Lung (tissue), 11 donors: ENCODE measurements at regions not wholly inside any gene's neighbourhood (a gene's known extent, or its start where the extent isn't known, plus 50 kb on each side); places are given as distances from the start of the nearest gene placed in this dataset.

Experiments
- ATAC-seq: fragments of 200-7000 bp; cut with Tn5 transposase; one replicate; pipeline ENCODE4 v1.9.1; 2020; ENCODE audit warnings: moderate number of reproducible peaks; ENCODE audit not compliant: insufficient read depth, low FRiP score
- DNase-seq, 3 donors: peaks; one replicate each; pipeline ENCODE4 v3.0.0-alpha.2; 2013 to 2017
- H3K27ac ChIP-seq, 2 donors: one replicate each; pipeline ENCODE4 v1.5.1; 2013; ENCODE audit warnings: mild to moderate bottlenecking in 2 of 2, moderate library complexity in 2 of 2, control low read depth in 1 of 2, inconsistent platforms in 1 of 2, low read depth in 1 of 2, low read length in 1 of 2
- H3K27me3 ChIP-seq, 3 donors: one replicate each; pipeline ENCODE4 v1.5.1; 2013; ENCODE audit warnings: low read length in 2 of 3; ENCODE audit not compliant: control insufficient read depth in 3 of 3, insufficient read depth in 3 of 3
- H3K36me3 ChIP-seq, 4 donors: one replicate each; pipeline ENCODE4 v1.5.1; 2013; ENCODE audit warnings: low read length in 4 of 4, mild to moderate bottlenecking in 1 of 4, moderate library complexity in 1 of 4; ENCODE audit not compliant: control insufficient read depth in 4 of 4, insufficient read depth in 4 of 4
- H3K4me1 ChIP-seq, 5 donors: one replicate each; pipeline ENCODE4 v1.5.1; 2013; ENCODE audit warnings: low read length in 5 of 5, mild to moderate bottlenecking in 2 of 5, moderate library complexity in 1 of 5; ENCODE audit not compliant: control insufficient read depth in 5 of 5, insufficient read depth in 5 of 5
- H3K4me3 ChIP-seq: one replicate; pipeline ENCODE4 v1.5.1; 2013; ENCODE audit warnings: mild to moderate bottlenecking, control low read depth, moderate library complexity
- H3K9ac ChIP-seq, 2 donors: one replicate each; pipeline ENCODE4 v1.5.1; 2013; ENCODE audit warnings: low read length in 2 of 2, control low read depth in 1 of 2; ENCODE audit not compliant: insufficient read depth in 1 of 2
- H3K9me3 ChIP-seq, 4 donors: one replicate each; pipeline ENCODE4 v1.5.1; 2013; ENCODE audit warnings: low read length in 3 of 4, mild to moderate bottlenecking in 1 of 4, moderate library complexity in 1 of 4; ENCODE audit not compliant: control insufficient read depth in 4 of 4, insufficient read depth in 3 of 4
- CTCF ChIP-seq: IDR thresholded peaks from 2 replicates; pipeline ENCODE4 v1.5.1; 2012; ENCODE audit warnings: mild to moderate bottlenecking; ENCODE audit errors: control extremely low read depth, extremely low read depth
- WGBS, 2 donors: extraction: QIAGEN DNeasy Blood & Tissue Kit; methylation state at CpG; one replicate each; pipeline ENCODE4 v1.1.7; 2013; 5-methylcytosine and 5-hydroxymethylcytosine counted together
- donor health status: control.
- donor health status: control.
- donor health status: Bipolar disorder and iron deficiency.
- donor health status: healthy.
- donor health status: DM: yes; HTN: yes; CAD: no.

- Histone ChIP-seq H3K27ac (no peak overlapping the region), H3K4me1 (peaks cover 0 to 8% (median 0%) of the 10 kb centered on the region in 5 donors), H3K27me3 (peaks cover 0 to 3% (median 0%) of the 10 kb centered on the region in 3 donors), H3K9me3 (peaks cover 0 to 2% (median 0%) of the 10 kb centered on the region in 4 donors), H3K9ac (no peak overlapping the region), H3K36me3 (no peaks in the 10 kb centered on the region), H3K4me3 (no peak overlapping the region)
- no peak for DNase-seq
- ATAC-seq: no peak
- no peak for TF ChIP-seq CTCF
Observed at GRCh38 chr3:139239550-139239949, 104.3 kb upstream of the MRPS22 start.

- Histone ChIP-seq H3K9me3 (peaks cover 0 to 2% (median 0%) of the 10 kb centered on the region in 4 donors), H3K36me3 (no peaks in the 10 kb centered on the region), H3K27ac (no peak overlapping the region), H3K9ac (no peak overlapping the region), H3K4me1 (no peaks in the 10 kb centered on the region), H3K27me3 (peaks cover 0 to 3% (median 0%) of the 10 kb centered on the region in 3 donors), H3K4me3 (no peak overlapping the region)
- WGBS, 2 donors: 70 to 75% methylated on average over 2 of the region's 2 CpGs
- ATAC-seq (no peak), DNase-seq (no peak)
- no peak for TF ChIP-seq CTCF
Observed at GRCh38 chr3:139241783-139242182, 102.0 kb upstream of the MRPS22 start.

DNA sequence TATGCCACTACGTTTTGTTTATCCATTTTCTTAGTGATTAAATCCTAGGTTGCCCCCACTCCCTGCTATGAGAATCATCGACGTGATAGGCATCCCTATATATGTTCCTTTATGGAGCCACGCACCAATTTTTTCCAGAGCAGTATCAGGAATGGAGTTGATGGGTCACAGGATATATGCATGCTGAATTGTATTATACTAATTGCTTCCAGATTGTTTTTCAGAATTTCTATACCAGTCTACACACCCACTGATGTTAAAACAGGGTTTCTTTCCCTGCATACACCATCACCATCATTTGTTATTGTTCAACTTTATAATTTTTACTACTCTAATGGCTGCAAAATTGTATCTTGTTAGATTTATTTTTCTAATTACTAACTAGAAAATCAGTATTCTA, 100.1 kb upstream of the MRPS22 start:
- Histone ChIP-seq H3K27ac (no peak overlapping the region), H3K4me3 (no peak overlapping the region)

More for the DNA sequence above, 100.1 kb upstream of the MRPS22 start:
- WGBS, 2 donors: 81 to 84% methylated on average over 4 of the region's 4 CpGs
- Histone ChIP-seq H3K4me1 (no peaks in the 10 kb centered on the region), H3K9me3 (peaks cover 0 to under 1% (median 0%) of the 10 kb centered on the region in 4 donors), H3K36me3 (no peaks in the 10 kb centered on the region), H3K9ac (no peak overlapping the region), H3K27me3 (peaks cover 0 to 4% (median 0%) of the 10 kb centered on the region in 3 donors)
- ATAC-seq (no peak), DNase-seq (no peak)
- no peak for TF ChIP-seq CTCF
